H1 (cell line): ENCODE measurements at regions not wholly inside any gene's neighbourhood (a gene's known extent, or its start where the extent isn't known, plus 50 kb on each side); places are given as distances from the start of the nearest gene placed in this dataset.

ENCODE experiments used
- CHD1 ChIP-seq: IDR thresholded peaks from 2 replicates; pipeline ENCODE4 v1.6.1; 2012; ENCODE audit warnings: low read depth, low read length, improper control_type of control experiment
- CREB1 ChIP-seq: IDR thresholded peaks from 2 replicates; pipeline ENCODE4 v1.6.1; 2012; ENCODE audit warnings: inconsistent platforms
- EP300 ChIP-seq, 2 experiments: IDR thresholded peaks; 1 replicate in 1 of 2; 2 replicates in 1 of 2; pipeline ENCODE4 v1.6.1; 2011 to 2012; ENCODE audit warnings: low read depth in 2 of 2, low read length in 2 of 2, mild to moderate bottlenecking in 2 of 2, borderline replicate concordance in 1 of 2, inconsistent platforms in 1 of 2, moderate library complexity in 1 of 2
- EZH2 ChIP-seq: fragments of 200-600 bp; sonication (generic); IDR thresholded peaks from 2 replicates; pipeline ENCODE4 v1.7.1; 2012; ENCODE audit warnings: low read depth, mild to moderate bottlenecking, moderate library complexity, low read length, inconsistent platforms; ENCODE audit not compliant: severe bottlenecking
- FOSL1 ChIP-seq: IDR thresholded peaks from 2 replicates; pipeline ENCODE4 v1.6.1; 2011; ENCODE audit warnings: mild to moderate bottlenecking, low read depth, low read length, moderate library complexity; ENCODE audit not compliant: insufficient read depth
- JUN ChIP-seq: IDR thresholded peaks from 2 replicates; pipeline ENCODE4 v1.6.1; 2011; ENCODE audit warnings: low read depth, mild to moderate bottlenecking, improper control_type of control experiment, low read length
- POLR2A ChIP-seq, 2 experiments: IDR thresholded peaks; 1 replicate in 1 of 2; 2 replicates in 1 of 2; pipeline ENCODE4 v1.6.1; 2011; ENCODE audit warnings: low read depth in 2 of 2, low read length in 2 of 2, mild to moderate bottlenecking in 2 of 2; ENCODE audit errors: control extremely low read depth in 1 of 2
- SP1 ChIP-seq: IDR thresholded peaks from 2 replicates; pipeline ENCODE4 v1.6.1; 2011; ENCODE audit warnings: low read depth, low read length
- TAF1 ChIP-seq: IDR thresholded peaks from 2 replicates; pipeline ENCODE4 v1.6.1; 2011; ENCODE audit warnings: mild to moderate bottlenecking, low read depth, low read length
- USF2 ChIP-seq: IDR thresholded peaks from 2 replicates; pipeline ENCODE4 v1.6.1; 2011; ENCODE audit warnings: low read length, improper control_type of control experiment
- TF ChIP-seq, protein P1 (sequence below), 3 experiments: IDR thresholded peaks; 1 replicate in 2 of 3; 2 replicates in 1 of 3; pipeline versions ENCODE4 v1.5.1 to v1.6.1; 2011; ENCODE audit warnings: low read length in 3 of 3, mild to moderate bottlenecking in 3 of 3, inconsistent platforms in 2 of 3, low read depth in 1 of 3, moderate library complexity in 1 of 3; ENCODE audit not compliant: insufficient read depth in 1 of 3; ENCODE audit errors: control extremely low read depth in 1 of 3
- TF ChIP-seq, protein P2 (sequence below): IDR thresholded peaks from 2 replicates; pipeline ENCODE4 v1.6.1; 2012; ENCODE audit warnings: low read length, inconsistent platforms
- TF ChIP-seq, protein P3 (sequence below): IDR thresholded peaks from 2 replicates; pipeline ENCODE4 v1.6.1; 2011; ENCODE audit warnings: low read depth, mild to moderate bottlenecking, low read length; ENCODE audit not compliant: insufficient read depth

DNA sequence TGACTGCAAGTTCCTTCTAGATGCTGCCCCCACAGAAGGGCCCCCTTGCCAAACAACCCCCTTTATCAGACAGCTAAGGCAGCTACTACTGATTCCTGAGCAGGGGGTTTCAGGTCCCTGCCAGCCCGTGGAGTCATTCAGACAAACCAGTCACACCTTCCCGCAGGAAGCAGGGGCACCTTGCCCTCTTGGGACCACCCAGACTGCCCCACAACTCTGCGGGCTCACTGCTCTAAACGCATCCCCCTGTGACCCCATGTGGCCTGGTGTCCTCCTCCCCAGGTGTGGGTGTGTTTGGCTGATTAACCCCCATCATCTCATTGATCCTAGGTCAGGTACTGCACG lies 298.9 kb downstream of the TCERG1L start:
- TF ChIP-seq TAF1 (no peak), CREB1 (no peak), EP300 (IDR thresholded peaks at IDR 0.05; ENCODE audit: borderline replicate concordance in 1 of 2, low read depth in 2 of 2, low read length in 2 of 2) (no peak), SP1 (no peak), POLR2A (IDR thresholded peaks at IDR 0.05; ENCODE audit: control extremely low read depth in 1 of 2, low read depth in 2 of 2, low read length in 2 of 2) (no peak), JUN (no peak), USF2 (no peak), FOSL1 (no peak), EZH2 (no peak), CHD1 (no peak)
- TF ChIP-seq, protein P1, sequence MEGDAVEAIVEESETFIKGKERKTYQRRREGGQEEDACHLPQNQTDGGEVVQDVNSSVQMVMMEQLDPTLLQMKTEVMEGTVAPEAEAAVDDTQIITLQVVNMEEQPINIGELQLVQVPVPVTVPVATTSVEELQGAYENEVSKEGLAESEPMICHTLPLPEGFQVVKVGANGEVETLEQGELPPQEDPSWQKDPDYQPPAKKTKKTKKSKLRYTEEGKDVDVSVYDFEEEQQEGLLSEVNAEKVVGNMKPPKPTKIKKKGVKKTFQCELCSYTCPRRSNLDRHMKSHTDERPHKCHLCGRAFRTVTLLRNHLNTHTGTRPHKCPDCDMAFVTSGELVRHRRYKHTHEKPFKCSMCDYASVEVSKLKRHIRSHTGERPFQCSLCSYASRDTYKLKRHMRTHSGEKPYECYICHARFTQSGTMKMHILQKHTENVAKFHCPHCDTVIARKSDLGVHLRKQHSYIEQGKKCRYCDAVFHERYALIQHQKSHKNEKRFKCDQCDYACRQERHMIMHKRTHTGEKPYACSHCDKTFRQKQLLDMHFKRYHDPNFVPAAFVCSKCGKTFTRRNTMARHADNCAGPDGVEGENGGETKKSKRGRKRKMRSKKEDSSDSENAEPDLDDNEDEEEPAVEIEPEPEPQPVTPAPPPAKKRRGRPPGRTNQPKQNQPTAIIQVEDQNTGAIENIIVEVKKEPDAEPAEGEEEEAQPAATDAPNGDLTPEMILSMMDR (IDR thresholded peaks at IDR 0.05; ENCODE audit: control extremely low read depth in 1 of 3, insufficient read depth in 1 of 3, low read depth in 1 of 3, low read length in 3 of 3), result no peak
- TF ChIP-seq, protein P2, sequence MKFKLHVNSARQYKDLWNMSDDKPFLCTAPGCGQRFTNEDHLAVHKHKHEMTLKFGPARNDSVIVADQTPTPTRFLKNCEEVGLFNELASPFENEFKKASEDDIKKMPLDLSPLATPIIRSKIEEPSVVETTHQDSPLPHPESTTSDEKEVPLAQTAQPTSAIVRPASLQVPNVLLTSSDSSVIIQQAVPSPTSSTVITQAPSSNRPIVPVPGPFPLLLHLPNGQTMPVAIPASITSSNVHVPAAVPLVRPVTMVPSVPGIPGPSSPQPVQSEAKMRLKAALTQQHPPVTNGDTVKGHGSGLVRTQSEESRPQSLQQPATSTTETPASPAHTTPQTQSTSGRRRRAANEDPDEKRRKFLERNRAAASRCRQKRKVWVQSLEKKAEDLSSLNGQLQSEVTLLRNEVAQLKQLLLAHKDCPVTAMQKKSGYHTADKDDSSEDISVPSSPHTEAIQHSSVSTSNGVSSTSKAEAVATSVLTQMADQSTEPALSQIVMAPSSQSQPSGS, result no peak
- TF ChIP-seq, protein P3, sequence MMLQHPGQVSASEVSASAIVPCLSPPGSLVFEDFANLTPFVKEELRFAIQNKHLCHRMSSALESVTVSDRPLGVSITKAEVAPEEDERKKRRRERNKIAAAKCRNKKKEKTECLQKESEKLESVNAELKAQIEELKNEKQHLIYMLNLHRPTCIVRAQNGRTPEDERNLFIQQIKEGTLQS, result no peak
